Activated CD4-positive, alpha-beta T cell treated with anti-CD3 and anti-CD28 coated beads for 36 hours (primary cell): ENCODE measurements at regions not wholly inside any gene's neighbourhood (a gene's known extent, or its start where the extent isn't known, plus 50 kb on each side); places are given as distances from the start of the nearest gene placed in this dataset.
A peak's percentile ranks its signal among the peaks of the same experiment; 100 is the strongest.
"Not testable (repeated sequence)": the region's sequence is repeated elsewhere in the genome, so short reads cannot be mapped to it uniquely, and the experiment has no call there.

Experiments
- ATAC-seq: fragments of 200-7000 bp; cut with Tn5 transposase; one replicate; pipeline ENCODE4 v1.10.0; 2021; ENCODE audit warnings: mild to moderate bottlenecking, moderate library complexity
- CTCF ChIA-PET: fragments of 350-600 bp; sonication (Branson Sonifier 250); formaldehyde crosslinking; loops from one replicate; lab custom pipeline; 2021; ENCODE audit warnings: antibody characterized with exemption; lab: Charles Lee
- POLR2A ChIA-PET: fragments of 350-600 bp; sonication (Branson Sonifier 250); formaldehyde crosslinking; loops from one replicate; lab custom pipeline; 2021; ENCODE audit warnings: antibody characterized with exemption, inconsistent platforms; lab: Charles Lee
- DNase-seq: peaks from one replicate; pipeline ENCODE4 v3.0.0-alpha.2; 2020
- H3K27ac Mint-ChIP-seq: one replicate; pipeline ENCODE4 v1.8.0; 2021; ENCODE audit warnings: mixed read lengths
- H3K27me3 Mint-ChIP-seq: one replicate; pipeline ENCODE4 v1.8.0; 2021; ENCODE audit warnings: mixed read lengths
- H3K36me3 Mint-ChIP-seq: one replicate; pipeline ENCODE4 v1.8.0; 2021; ENCODE audit warnings: low read depth, mixed read lengths
- H3K4me1 Mint-ChIP-seq: one replicate; pipeline ENCODE4 v1.8.0; 2021; ENCODE audit warnings: mixed read lengths
- H3K4me3 Mint-ChIP-seq: one replicate; pipeline ENCODE4 v1.8.0; 2021; ENCODE audit warnings: mild to moderate bottlenecking, moderate library complexity, mixed read lengths
- H3K9me3 Mint-ChIP-seq: one replicate; pipeline ENCODE4 v1.8.0; 2021; ENCODE audit warnings: low read depth, mixed read lengths
- intact Hi-C, 2 experiments: fragments of 100-400 bp; cut with DNase I in 1 of 2; cut with micrococcal nuclease in 1 of 2; formaldehyde crosslinking; loops; one replicate each; pipeline versions ENCODE4 v1.14.2 to v1.15.1; 2022 to 2024; cut with DNase I, micrococcal nuclease

- H3K4me1 Mint-ChIP-seq: no peaks in the 10 kb centered on the region
- intact Hi-C loops: no loop called here
- H3K36me3 Mint-ChIP-seq: no peaks in the 10 kb centered on the region
- H3K9me3 Mint-ChIP-seq: peaks cover 6% of the 10 kb centered on the region
- H3K4me3 Mint-ChIP-seq: no peak overlapping the region
- H3K27me3 Mint-ChIP-seq: peaks cover 5% of the 10 kb centered on the region
- POLR2A ChIA-PET: no interaction called here
- DNase-seq (no peak), ATAC-seq (no peak)
- CTCF ChIA-PET: no interaction called here
- H3K27ac Mint-ChIP-seq: no peak overlapping the region
Measured at GRCh38 chr10:26952094-26952493, 91.3 kb upstream of the ABI1 start.

GRCh38 chr10:26951650-26952049 lies 90.9 kb upstream of the ABI1 start:
- peaks cover 6% of the 10 kb centered on the region for H3K9me3 Mint-ChIP-seq
- intact Hi-C loops: no loop called here
- no peak overlapping the region for H3K4me3 Mint-ChIP-seq
- H3K27me3 Mint-ChIP-seq: peaks cover 6% of the 10 kb centered on the region
- no peak overlapping the region for H3K27ac Mint-ChIP-seq
- no peak for DNase-seq
- no peak for ATAC-seq
- no peaks in the 10 kb centered on the region for H3K4me1 Mint-ChIP-seq
- POLR2A ChIA-PET: no interaction called here
- no peaks in the 10 kb centered on the region for H3K36me3 Mint-ChIP-seq
- CTCF ChIA-PET: no interaction called here

GRCh38 chr10:26950934-26951333 lies 90.2 kb upstream of the ABI1 start:
- ATAC-seq (no peak), DNase-seq (no peak)
- H3K36me3 Mint-ChIP-seq: no peaks in the 10 kb centered on the region
- no peak overlapping the region for H3K27ac Mint-ChIP-seq
- intact Hi-C loops: no loop called here
- ChIA-PET POLR2A (no interaction called here), CTCF (no interaction called here)
- H3K27me3 Mint-ChIP-seq: peaks cover 6% of the 10 kb centered on the region
- no peak overlapping the region for H3K4me3 Mint-ChIP-seq
- H3K4me1 Mint-ChIP-seq: no peaks in the 10 kb centered on the region
- H3K9me3 Mint-ChIP-seq: peaks cover 6% of the 10 kb centered on the region

- Mint-ChIP-seq H3K27ac (no peak overlapping the region), H3K9me3 (peaks cover 6% of the 10 kb centered on the region), H3K4me1 (no peaks in the 10 kb centered on the region), H3K36me3 (no peaks in the 10 kb centered on the region), H3K27me3 (peaks cover 6% of the 10 kb centered on the region), H3K4me3 (no peak overlapping the region)
- CTCF ChIA-PET: no interaction called here
- POLR2A ChIA-PET: no interaction called here
- intact Hi-C loops: no loop called here
- DNase-seq (no peak), ATAC-seq (no peak)
Measured at GRCh38 chr10:26946102-26946811, 85.5 kb upstream of the ABI1 start.

GRCh38 chr10:26944261-26944882 lies 83.6 kb upstream of the ABI1 start:
- ChIA-PET CTCF (interaction anchor here (0.7 kb wide), 1 partner anchor 122 kb away, joined by 3 read pairs; no protein-coding TSS in a partner anchor), POLR2A (interaction anchor here (0.6 kb wide), 1 partner anchor 298 kb away, joined by 4 read pairs; no protein-coding TSS in a partner anchor)
- ATAC-seq: peak; percentile 55
- intact Hi-C loops: no loop called here
- no peaks in the 10 kb centered on the region for H3K4me1 Mint-ChIP-seq
- H3K9me3 Mint-ChIP-seq: no peaks in the 10 kb centered on the region
- H3K27ac Mint-ChIP-seq: no peak overlapping the region
- H3K4me3 Mint-ChIP-seq: no peak overlapping the region
- H3K27me3 Mint-ChIP-seq: peaks cover 2% of the 10 kb centered on the region
- no peaks in the 10 kb centered on the region for H3K36me3 Mint-ChIP-seq
- peak; percentile 21 for DNase-seq

GRCh38 chr10:26939962-26940354 lies 79.2 kb upstream of the ABI1 start:
- ChIA-PET CTCF (no interaction called here), POLR2A (no interaction called here)

GRCh38 chr10:26939290-26939961 lies 78.7 kb upstream of the ABI1 start:
- Mint-ChIP-seq H3K36me3 (no peaks in the 10 kb centered on the region), H3K27ac (no peak overlapping the region), H3K9me3 (no peaks in the 10 kb centered on the region), H3K4me3 (no peak overlapping the region), H3K27me3 (no peaks in the 10 kb centered on the region), H3K4me1 (no peaks in the 10 kb centered on the region)
- ATAC-seq (no peak), DNase-seq (no peak)
- CTCF ChIA-PET: no interaction called here
- intact Hi-C loops: no loop called here
- POLR2A ChIA-PET: no interaction called here

More at GRCh38 chr10:26939962-26940354, 79.2 kb upstream of the ABI1 start:
- ATAC-seq (no peak), DNase-seq (no peak)
- intact Hi-C loops: no loop called here
- H3K9me3 Mint-ChIP-seq: no peaks in the 10 kb centered on the region
- no peaks in the 10 kb centered on the region for H3K36me3 Mint-ChIP-seq
- no peak overlapping the region for H3K4me3 Mint-ChIP-seq
- H3K4me1 Mint-ChIP-seq: no peaks in the 10 kb centered on the region
- no peak overlapping the region for H3K27ac Mint-ChIP-seq
- no peaks in the 10 kb centered on the region for H3K27me3 Mint-ChIP-seq

- Mint-ChIP-seq H3K4me1 (no peaks in the 10 kb centered on the region), H3K4me3 (no peak overlapping the region), H3K36me3 (no peaks in the 10 kb centered on the region), H3K9me3 (no peaks in the 10 kb centered on the region), H3K27ac (no peak overlapping the region), H3K27me3 (no peaks in the 10 kb centered on the region)
- ATAC-seq: no peak
- CTCF ChIA-PET: no interaction called here
- no peak for DNase-seq
- intact Hi-C loops: no loop called here
- POLR2A ChIA-PET: no interaction called here
Measured at GRCh38 chr10:26938578-26938977, 77.8 kb upstream of the ABI1 start.

GRCh38 chr10:26937371-26937770 lies 76.6 kb upstream of the ABI1 start:
- no peaks in the 10 kb centered on the region for H3K36me3 Mint-ChIP-seq
- H3K9me3 Mint-ChIP-seq: no peaks in the 10 kb centered on the region
- H3K27ac Mint-ChIP-seq: no peak overlapping the region
- ChIA-PET CTCF (interaction anchor here (0.7 kb wide), 1 partner anchor 617 kb away, joined by 3 read pairs; no protein-coding TSS in a partner anchor), POLR2A (no interaction called here)
- H3K4me3 Mint-ChIP-seq: no peak overlapping the region
- no peaks in the 10 kb centered on the region for H3K4me1 Mint-ChIP-seq
- ATAC-seq (no peak), DNase-seq (no peak)
- no peaks in the 10 kb centered on the region for H3K27me3 Mint-ChIP-seq
- intact Hi-C loops: no loop called here

GRCh38 chr10:26934190-26934589 lies 73.4 kb upstream of the ABI1 start:
- H3K27ac Mint-ChIP-seq, CTCF ChIA-PET, H3K4me3 Mint-ChIP-seq, DNase-seq, H3K9me3 Mint-ChIP-seq, ATAC-seq, intact Hi-C loops, H3K36me3 Mint-ChIP-seq, H3K4me1 Mint-ChIP-seq, H3K27me3 Mint-ChIP-seq, POLR2A ChIA-PET: not testable (repeated sequence)

- Mint-ChIP-seq H3K27me3 (peaks cover 2% of the 10 kb centered on the region), H3K4me1 (no peaks in the 10 kb centered on the region), H3K27ac (no peak overlapping the region), H3K36me3 (no peaks in the 10 kb centered on the region), H3K9me3 (no peaks in the 10 kb centered on the region), H3K4me3 (no peak overlapping the region)
- intact Hi-C loops: no loop called here
- DNase-seq: no peak
- POLR2A ChIA-PET: no interaction called here
- no peak for ATAC-seq
- CTCF ChIA-PET: no interaction called here
Measured at GRCh38 chr10:26932576-26932975, 71.8 kb upstream of the ABI1 start.

GRCh38 chr10:26931223-26931622 lies 70.5 kb upstream of the ABI1 start:
- Mint-ChIP-seq H3K36me3 (no peaks in the 10 kb centered on the region), H3K4me1 (no peaks in the 10 kb centered on the region), H3K4me3 (no peak overlapping the region), H3K27me3 (peaks cover 2% of the 10 kb centered on the region), H3K27ac (no peak overlapping the region), H3K9me3 (no peaks in the 10 kb centered on the region)
- ATAC-seq: no peak
- ChIA-PET CTCF (no interaction called here), POLR2A (interaction anchor here (0.5 kb wide), 1 partner anchor 43 kb away, joined by 3 read pairs; no protein-coding TSS in a partner anchor)
- peak; percentile 27 for DNase-seq
- intact Hi-C loops: no loop called here
